Ovary (tissue), 7 donors: ENCODE measurements at regions not wholly inside any gene's neighbourhood (a gene's known extent, or its start where the extent isn't known, plus 50 kb on each side); places are given as distances from the start of the nearest gene placed in this dataset.

ENCODE experiments used
- DNase-seq, 5 donors: peaks; one replicate each; pipeline ENCODE4 v3.0.0-alpha.2; 2019 to 2020
- H3K27ac ChIP-seq, 2 donors: fragments of 200-600 bp; one replicate each; pipeline versions ENCODE4 v1.5.1 to v1.8.0; 2019 to 2022
- H3K27me3 ChIP-seq: fragments of 200-600 bp; one replicate; pipeline ENCODE4 v1.8.0; 2022
- H3K36me3 ChIP-seq: fragments of 200-600 bp; sonication (generic); one replicate; pipeline ENCODE4 v1.5.1; 2019
- H3K4me1 ChIP-seq: one replicate; pipeline ENCODE4 v1.8.1; 2013; ENCODE audit warnings: mild to moderate bottlenecking, moderate library complexity; ENCODE audit not compliant: insufficient read depth
- H3K4me3 ChIP-seq: fragments of 200-600 bp; sonication (generic); one replicate; pipeline ENCODE4 v1.5.1; 2017
- H3K9me3 ChIP-seq, 2 donors: fragments of 200-600 bp in 1 of 2; sonication (generic) in 1 of 2; one replicate each; pipeline versions ENCODE4 v1.5.1 to v1.8.1; 2013 to 2019; ENCODE audit warnings: mild to moderate bottlenecking in 1 of 2, moderate library complexity in 1 of 2
- EP300 ChIP-seq: sonication (generic); formaldehyde crosslinking; IDR thresholded peaks from one replicate; pipeline ENCODE4 v1.6.1; 2017; ENCODE audit warnings: antibody characterized with exemption
- POLR2A ChIP-seq: fragments of 450-650 bp; IDR thresholded peaks from one replicate; pipeline ENCODE4 v1.6.1; 2017; ENCODE audit warnings: antibody characterized with exemption, mild to moderate bottlenecking, moderate library complexity
- WGBS, 3 donors: extraction: QIAGEN DNeasy Blood & Tissue Kit in 1 of 3; methylation state at CpG; one replicate each; pipeline versions ENCODE4 v1.1.5 to v1.1.7; 2013 to 2017; 5-methylcytosine and 5-hydroxymethylcytosine counted together
- intact Hi-C, 4 donors: fragments of 100-400 bp; cut with DNase I; formaldehyde crosslinking; loops; one replicate each; pipeline versions ENCODE4 v1.11.0 to v1.15.1; 2022 to 2023
- TF ChIP-seq, protein P1 (sequence below), 3 donors: fragments of 450-650 bp in 2 of 3; fragments of 200-600 bp in 1 of 3; IDR thresholded peaks; one replicate each; pipeline versions ENCODE4 v1.5.1 to v1.8.0; 2016 to 2022; ENCODE audit warnings: antibody characterized with exemption in 3 of 3, mild to moderate bottlenecking in 1 of 3
- donor health status: DM: no; HTN: no; CAD: no; lungs with moderate emphysema.
- donor health status: DM: no; HTN: no; CAD: no.
- donor health status: Bipolar disorder and iron deficiency.
- donor health status: DM: no; HTN: no; CAD: no.
- donor health status: DM: yes; HTN: yes; CAD: no.

DNA sequence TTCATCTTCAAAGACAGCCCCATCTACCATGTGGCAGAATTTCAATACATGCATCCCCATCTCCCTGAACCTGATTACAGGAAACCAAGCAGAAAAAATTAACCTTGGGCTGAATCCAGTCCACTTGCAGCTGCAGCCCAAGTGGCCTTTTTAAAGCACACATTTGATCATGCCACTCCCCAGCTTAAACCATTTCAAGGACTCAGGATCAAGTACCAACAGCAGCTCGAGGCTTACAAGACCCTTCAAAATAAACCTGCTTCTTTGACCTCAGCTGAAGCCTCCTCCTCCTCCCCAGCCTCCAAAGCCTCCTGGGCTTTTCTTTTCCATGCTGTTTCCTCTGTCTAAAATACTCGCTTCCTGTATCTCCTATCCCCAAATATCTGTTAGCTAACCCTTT is 50.7 kb upstream of the KIT start:
- intact Hi-C loops = no loop called here
- Histone ChIP-seq H3K27ac (no peak overlapping the region), H3K27me3 (no peaks in the 10 kb centered on the region), H3K9me3 (peaks cover 0 to 4% of the 10 kb centered on the region in 2 donors), H3K4me1 (peaks cover 1% of the 10 kb centered on the region), H3K4me3 (no peak overlapping the region), H3K36me3 (no peaks in the 10 kb centered on the region)
- TF ChIP-seq POLR2A (no peak), EP300 (no peak)
- TF ChIP-seq, protein P1, sequence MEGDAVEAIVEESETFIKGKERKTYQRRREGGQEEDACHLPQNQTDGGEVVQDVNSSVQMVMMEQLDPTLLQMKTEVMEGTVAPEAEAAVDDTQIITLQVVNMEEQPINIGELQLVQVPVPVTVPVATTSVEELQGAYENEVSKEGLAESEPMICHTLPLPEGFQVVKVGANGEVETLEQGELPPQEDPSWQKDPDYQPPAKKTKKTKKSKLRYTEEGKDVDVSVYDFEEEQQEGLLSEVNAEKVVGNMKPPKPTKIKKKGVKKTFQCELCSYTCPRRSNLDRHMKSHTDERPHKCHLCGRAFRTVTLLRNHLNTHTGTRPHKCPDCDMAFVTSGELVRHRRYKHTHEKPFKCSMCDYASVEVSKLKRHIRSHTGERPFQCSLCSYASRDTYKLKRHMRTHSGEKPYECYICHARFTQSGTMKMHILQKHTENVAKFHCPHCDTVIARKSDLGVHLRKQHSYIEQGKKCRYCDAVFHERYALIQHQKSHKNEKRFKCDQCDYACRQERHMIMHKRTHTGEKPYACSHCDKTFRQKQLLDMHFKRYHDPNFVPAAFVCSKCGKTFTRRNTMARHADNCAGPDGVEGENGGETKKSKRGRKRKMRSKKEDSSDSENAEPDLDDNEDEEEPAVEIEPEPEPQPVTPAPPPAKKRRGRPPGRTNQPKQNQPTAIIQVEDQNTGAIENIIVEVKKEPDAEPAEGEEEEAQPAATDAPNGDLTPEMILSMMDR (IDR thresholded peaks at IDR 0.05) = no peak
- 55 to 67% (median 59%) methylated on average over 2 of the region's 2 CpGs for WGBS, 3 donors
- DNase-seq = no peak

DNA sequence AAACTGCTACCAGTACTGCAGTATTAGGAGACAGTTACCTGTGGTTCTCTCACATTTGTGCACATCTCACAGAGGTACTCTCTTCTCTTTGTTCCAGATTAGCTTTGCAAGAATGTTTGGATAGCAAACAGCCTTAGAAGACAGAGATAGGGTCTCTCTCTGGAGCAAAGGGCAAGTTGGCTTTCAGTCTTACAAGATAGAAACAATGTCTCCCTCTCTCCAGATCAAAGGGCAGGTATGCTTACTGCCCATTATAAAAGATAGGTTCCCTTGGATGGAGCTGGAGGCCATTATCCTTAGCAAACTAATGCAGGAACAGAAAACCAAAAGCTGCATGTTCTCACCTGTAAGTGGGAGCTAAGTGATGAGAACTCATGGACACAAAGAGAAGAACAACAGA is 50.2 kb upstream of the KIT start:
- no peak for TF ChIP-seq EP300
- TF ChIP-seq POLR2A = no peak
- TF ChIP-seq, protein P1 (IDR thresholded peaks at IDR 0.05) = no peak
- Histone ChIP-seq H3K4me3 (no peak overlapping the region), H3K36me3 (no peaks in the 10 kb centered on the region), H3K9me3 (peaks cover 0 to 4% of the 10 kb centered on the region in 2 donors), H3K27ac (no peak overlapping the region), H3K4me1 (peaks cover 1% of the 10 kb centered on the region), H3K27me3 (no peaks in the 10 kb centered on the region)
- no peak for DNase-seq
- intact Hi-C loops = no loop called here
